NOMO-1 (cell line): ENCODE measurements at regions not wholly inside any gene's neighbourhood (a gene's known extent, or its start where the extent isn't known, plus 50 kb on each side); places are given as distances from the start of the nearest gene placed in this dataset.
"Not testable (repeated sequence)": the region's sequence is repeated elsewhere in the genome, so short reads cannot be mapped to it uniquely, and the experiment has no call there.

Experiments used
- DNase-seq, 2 experiments: peaks; one replicate each; lab custom pipeline; 2025; ENCODE audit not compliant: unreplicated experiment in 2 of 2; lab: John Stamatoyannopoulos, UW

GRCh38 chr14:106737021-106737420 lies 1210.6 kb downstream of the TMEM121 start:
- no peak for DNase-seq

GRCh38 chr14:106738075-106738474 lies 1211.7 kb downstream of the TMEM121 start:
- no peak for DNase-seq

GRCh38 chr14:106738598-106739258 lies 1212.3 kb downstream of the TMEM121 start:
- DNase-seq, result not testable (repeated sequence)

- not testable (repeated sequence) for DNase-seq
Observed at GRCh38 chr14:106741086-106741827, 1214.9 kb downstream of the TMEM121 start.

GRCh38 chr14:106745016-106745767 lies 1218.8 kb downstream of the TMEM121 start:
- DNase-seq, result peak in 1 of 2 experiments; percentile 3

GRCh38 chr14:106750089-106750488 lies 1223.7 kb downstream of the TMEM121 start:
- not testable (repeated sequence) for DNase-seq

GRCh38 chr14:106753751-106754150 lies 1227.4 kb downstream of the TMEM121 start:
- not testable (repeated sequence) for DNase-seq

- DNase-seq, result not testable (repeated sequence)
Observed at GRCh38 chr14:106757444-106757843, 1231.1 kb downstream of the TMEM121 start.

GRCh38 chr14:106761886-106762816 lies 1235.8 kb downstream of the TMEM121 start:
- DNase-seq, result not testable (repeated sequence)

- not testable (repeated sequence) for DNase-seq
Observed at GRCh38 chr14:106764968-106765369, 1238.6 kb downstream of the TMEM121 start.

- no peak for DNase-seq
Observed at GRCh38 chr14:106766145-106766544, 1239.8 kb downstream of the TMEM121 start.

- peak in 1 of 2 experiments; percentile 20 for DNase-seq
Observed at GRCh38 chr14:106766551-106767277, 1240.3 kb downstream of the TMEM121 start.

GRCh38 chr14:106768230-106768629 lies 1241.8 kb downstream of the TMEM121 start:
- DNase-seq, result not testable (repeated sequence)

GRCh38 chr14:106768972-106769700 lies 1242.8 kb downstream of the TMEM121 start:
- not testable (repeated sequence) for DNase-seq

GRCh38 chr14:106770158-106770672 lies 1243.8 kb downstream of the TMEM121 start:
- DNase-seq, result not testable (repeated sequence)

- DNase-seq, result not testable (repeated sequence)
Observed at GRCh38 chr14:106774889-106775480, 1248.6 kb downstream of the TMEM121 start.

- no peak for DNase-seq
Observed at GRCh38 chr14:106776395-106776983, 1250.1 kb downstream of the TMEM121 start.

- DNase-seq, result no peak
Observed at GRCh38 chr14:106778986-106779385, 1252.6 kb downstream of the TMEM121 start.
